ENCODE measurements at regions not wholly inside any gene's neighbourhood (a gene's known extent, or its start where the extent isn't known, plus 50 kb on each side); places are given as distances from the start of the nearest gene placed in this dataset.

DNA sequence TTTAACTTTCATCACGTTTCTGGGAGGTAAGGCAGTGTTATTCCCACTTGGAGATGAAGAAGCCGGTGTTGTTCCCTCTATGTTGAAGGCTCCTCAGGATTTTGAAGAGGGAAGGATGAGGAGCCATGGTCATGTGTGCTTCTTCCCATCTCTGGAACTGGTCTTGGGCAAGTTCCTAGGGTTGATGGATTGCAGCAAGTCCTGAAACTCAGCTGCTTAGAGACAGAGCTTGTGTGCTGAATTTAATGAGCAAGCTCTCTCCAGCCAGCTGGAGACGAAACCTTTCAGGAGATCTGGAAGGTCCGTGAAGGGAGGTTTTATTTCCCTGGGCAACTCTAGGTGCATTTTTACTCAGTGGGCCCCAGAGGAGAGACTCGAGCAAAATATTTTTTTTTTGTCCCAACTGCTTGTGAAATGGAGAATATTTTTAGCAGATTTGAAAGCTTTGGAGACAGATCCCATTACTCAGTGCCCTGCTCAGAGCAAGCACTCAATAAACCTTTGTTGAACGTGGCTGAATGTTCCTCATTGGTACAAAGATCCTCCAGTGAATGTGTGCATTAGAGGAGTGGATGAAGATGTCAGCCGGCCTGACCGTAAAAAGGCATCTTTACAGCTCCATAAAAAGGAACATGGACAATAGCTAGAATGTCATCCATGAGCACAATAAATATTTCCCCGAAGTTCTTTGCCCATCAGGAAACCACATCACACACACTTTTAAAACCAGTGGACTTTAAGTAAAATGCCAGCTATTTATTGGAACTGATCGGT is 55.6 kb upstream of the RGMA start:
- no peak for TF ChIP-seq CTCF (IDR thresholded peaks at IDR 0.05)
- H3K4me1 ChIP-seq (ENCODE audit: control insufficient read depth in 1 of 2, insufficient read depth in 1 of 2, low read depth in 1 of 2, low read length in 1 of 2): no peaks in the 10 kb centered on the region
- no peak overlapping the region for H3K27ac ChIP-seq
- H3K4me3 ChIP-seq (ENCODE audit: low read depth in 1 of 2, low read length in 1 of 2): no peak overlapping the region
- H3K27me3 ChIP-seq: peaks cover 32% of the 10 kb centered on the region
- H3K36me3 ChIP-seq: no peaks in the 10 kb centered on the region
- no peaks in the 10 kb centered on the region for H3K9me3 ChIP-seq

GRCh38 chr15:93143186-93143585 is 54.2 kb upstream of the RGMA start:
- Histone ChIP-seq H3K9me3 (no peaks in the 10 kb centered on the region), H3K27me3 (peaks cover 32% of the 10 kb centered on the region), H3K4me3 (ENCODE audit: low read depth in 1 of 2, low read length in 1 of 2) (no peak overlapping the region), H3K4me1 (ENCODE audit: control insufficient read depth in 1 of 2, insufficient read depth in 1 of 2, low read depth in 1 of 2, low read length in 1 of 2) (no peaks in the 10 kb centered on the region), H3K36me3 (no peaks in the 10 kb centered on the region), H3K27ac (no peak overlapping the region)
- no peak for TF ChIP-seq CTCF (IDR thresholded peaks at IDR 0.05)

GRCh38 chr15:93141371-93141794 is 52.4 kb upstream of the RGMA start:
- no peak overlapping the region for H3K27ac ChIP-seq
- no peak overlapping the region for H3K4me3 ChIP-seq (ENCODE audit: low read depth in 1 of 2, low read length in 1 of 2)
- no peaks in the 10 kb centered on the region for H3K36me3 ChIP-seq
- H3K27me3 ChIP-seq: peaks cover 30% of the 10 kb centered on the region
- no peaks in the 10 kb centered on the region for H3K9me3 ChIP-seq
- no peak for TF ChIP-seq CTCF (IDR thresholded peaks at IDR 0.05)
- H3K4me1 ChIP-seq (ENCODE audit: control insufficient read depth in 1 of 2, insufficient read depth in 1 of 2, low read depth in 1 of 2, low read length in 1 of 2): no peaks in the 10 kb centered on the region

DNA sequence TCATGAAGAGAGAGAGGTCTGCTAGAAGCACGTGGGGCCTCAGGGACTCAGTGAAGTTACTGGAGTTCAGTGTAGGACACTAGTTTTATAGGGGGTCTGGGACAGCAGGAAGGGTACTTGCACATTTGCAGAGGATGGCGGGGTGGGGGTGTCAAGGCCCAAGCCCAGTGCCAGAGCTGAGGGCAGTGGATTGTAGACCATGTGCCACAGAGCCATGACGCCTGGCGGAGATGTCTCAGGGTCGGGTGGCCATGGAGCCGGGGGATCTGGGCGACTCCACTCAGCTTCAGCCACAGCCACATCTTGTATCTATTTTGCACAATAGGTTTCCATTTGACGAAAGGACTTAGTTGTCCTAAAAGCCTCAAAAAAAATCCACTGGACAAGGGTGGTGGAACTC is 50.4 kb upstream of the RGMA start:
- Histone ChIP-seq H3K27ac (no peak overlapping the region), H3K27me3 (peaks cover 16% of the 10 kb centered on the region), H3K4me1 (ENCODE audit: control insufficient read depth in 1 of 2, insufficient read depth in 1 of 2, low read depth in 1 of 2, low read length in 1 of 2) (no peaks in the 10 kb centered on the region), H3K36me3 (no peaks in the 10 kb centered on the region), H3K4me3 (ENCODE audit: low read depth in 1 of 2, low read length in 1 of 2) (no peak overlapping the region), H3K9me3 (no peaks in the 10 kb centered on the region)
- TF ChIP-seq CTCF (IDR thresholded peaks at IDR 0.05): no peak

GRCh38 chr15:93138681-93139250 is 49.8 kb upstream of the RGMA start:
- no peaks in the 10 kb centered on the region for H3K4me1 ChIP-seq (ENCODE audit: control insufficient read depth in 1 of 2, insufficient read depth in 1 of 2, low read depth in 1 of 2, low read length in 1 of 2)
- TF ChIP-seq CTCF (IDR thresholded peaks at IDR 0.05): no peak
- no peaks in the 10 kb centered on the region for H3K36me3 ChIP-seq
- H3K9me3 ChIP-seq: no peaks in the 10 kb centered on the region
- peaks cover 15% of the 10 kb centered on the region for H3K27me3 ChIP-seq
- no peak overlapping the region for H3K4me3 ChIP-seq (ENCODE audit: low read depth in 1 of 2, low read length in 1 of 2)
- H3K27ac ChIP-seq: no peak overlapping the region

All from neutrophil (primary cell).